GM18909 (cell line): ENCODE measurements at regions not wholly inside any gene's neighbourhood (a gene's known extent, or its start where the extent isn't known, plus 50 kb on each side); places are given as distances from the start of the nearest gene placed in this dataset.
"Not testable (repeated sequence)": the region's sequence is repeated elsewhere in the genome, so short reads cannot be mapped to it uniquely, and the experiment has no call there.

Source experiments
- ATAC-seq: cut with Tn5 transposase; IDR thresholded peaks from one replicate; pipeline ENCODE4 v1.9.1; 2021; ENCODE audit warnings: mild to moderate bottlenecking; ENCODE audit not compliant: unreplicated experiment, poor library complexity

GRCh38 chr6:146972546-146972945, 231.7 kb upstream of the STXBP5 start:
- no peak for ATAC-seq

DNA sequence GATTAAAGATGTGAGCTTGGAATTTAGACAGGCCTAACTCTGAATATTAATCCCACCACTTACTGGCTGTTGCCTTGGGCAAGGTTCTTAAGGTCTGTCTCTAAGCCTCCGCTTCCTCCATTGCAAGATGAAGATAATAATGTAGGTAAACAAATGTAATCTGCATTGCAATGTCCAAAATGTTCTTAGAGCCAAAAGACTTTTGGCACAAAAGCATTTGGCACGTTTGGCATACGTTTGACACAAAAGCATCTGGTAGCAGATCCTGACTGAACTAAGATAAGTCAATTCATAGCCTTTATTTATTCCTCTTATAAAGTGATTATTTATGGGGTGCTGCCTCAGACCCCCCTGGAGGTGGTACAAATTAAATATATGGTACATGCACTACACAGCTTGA, 229.9 kb upstream of the STXBP5 start:
- ATAC-seq, result no peak

DNA sequence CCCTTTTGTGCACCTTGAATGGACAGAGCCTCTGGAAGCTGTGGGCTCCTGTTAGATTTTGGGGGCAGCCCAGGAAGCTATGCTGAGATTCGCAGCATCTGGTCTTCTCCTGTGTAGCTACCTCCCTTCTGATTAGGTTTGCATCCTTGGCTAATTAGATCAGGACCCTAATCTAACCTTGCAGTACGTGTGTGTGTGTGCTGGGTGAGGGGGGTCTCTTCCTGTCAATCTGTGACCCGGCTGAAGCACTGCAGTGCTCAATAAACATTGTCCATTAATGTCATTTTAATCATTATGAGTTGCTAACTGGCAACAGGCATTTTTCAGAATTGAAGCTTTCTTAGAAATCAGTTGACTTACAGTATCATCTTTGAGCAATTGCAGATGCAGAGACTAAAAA, 229.1 kb upstream of the STXBP5 start:
- ATAC-seq, result no peak

- ATAC-seq, result no peak
Observed at GRCh38 chr6:146980900-146981329, 223.3 kb upstream of the STXBP5 start.

DNA sequence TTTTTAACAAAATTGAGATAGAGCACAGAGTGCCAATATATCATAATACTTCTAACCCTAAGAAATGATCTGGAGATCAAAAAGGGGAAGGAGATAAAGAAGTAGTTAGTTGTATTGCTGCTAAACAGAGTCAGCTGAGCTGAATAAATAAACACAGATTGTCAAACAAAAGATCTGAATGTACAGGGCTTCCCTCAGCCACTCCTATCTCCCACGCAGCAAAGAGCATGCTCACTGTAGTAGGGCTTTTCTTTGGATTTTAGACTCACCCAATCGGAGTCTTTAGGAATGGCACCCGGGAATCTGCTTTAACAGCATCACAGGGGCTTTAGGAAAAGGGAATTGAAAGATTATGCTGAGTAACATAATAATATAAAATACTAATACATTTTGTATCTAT, 222.2 kb upstream of the STXBP5 start:
- no peak for ATAC-seq

GRCh38 chr6:146984251-146984924, 219.8 kb upstream of the STXBP5 start:
- ATAC-seq, result no peak

DNA sequence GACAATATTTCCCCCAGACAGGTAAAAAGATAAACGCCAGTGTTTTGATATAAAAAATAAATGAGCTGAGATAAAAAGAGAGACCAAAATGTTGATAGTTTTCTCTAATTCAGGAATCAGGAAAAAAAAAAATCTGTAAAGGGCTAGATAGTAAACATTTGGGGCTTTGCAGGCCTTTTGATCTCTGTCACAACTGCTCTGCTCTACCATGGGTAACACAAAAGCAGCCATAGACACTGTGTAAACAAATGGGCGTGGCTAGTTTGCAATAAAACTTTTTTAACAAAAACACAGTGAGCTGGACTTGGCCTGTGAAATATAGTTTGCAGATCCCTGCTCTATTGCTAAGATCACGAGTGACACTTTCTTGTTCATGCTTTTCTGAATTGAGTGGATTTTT, 219.1 kb upstream of the STXBP5 start:
- ATAC-seq, result no peak

DNA sequence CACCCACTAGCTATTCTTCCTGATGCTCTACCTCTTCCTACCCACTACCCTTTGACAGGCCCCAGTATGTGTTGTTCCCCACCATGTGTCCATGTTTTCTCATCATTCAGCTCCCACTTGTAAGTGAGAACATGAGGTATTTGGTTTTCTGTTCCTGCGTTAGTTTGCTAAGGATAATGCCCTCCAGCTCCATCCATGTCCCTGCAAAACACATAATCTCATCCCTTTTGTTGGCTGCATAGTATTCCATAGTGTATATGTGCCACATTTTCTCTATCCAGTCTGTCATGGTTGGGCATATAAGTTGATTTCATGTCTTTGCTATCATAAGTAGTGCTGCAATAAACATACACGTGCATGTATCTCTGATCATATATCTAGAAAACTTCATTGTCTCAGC, 218.3 kb upstream of the STXBP5 start:
- no peak for ATAC-seq

DNA sequence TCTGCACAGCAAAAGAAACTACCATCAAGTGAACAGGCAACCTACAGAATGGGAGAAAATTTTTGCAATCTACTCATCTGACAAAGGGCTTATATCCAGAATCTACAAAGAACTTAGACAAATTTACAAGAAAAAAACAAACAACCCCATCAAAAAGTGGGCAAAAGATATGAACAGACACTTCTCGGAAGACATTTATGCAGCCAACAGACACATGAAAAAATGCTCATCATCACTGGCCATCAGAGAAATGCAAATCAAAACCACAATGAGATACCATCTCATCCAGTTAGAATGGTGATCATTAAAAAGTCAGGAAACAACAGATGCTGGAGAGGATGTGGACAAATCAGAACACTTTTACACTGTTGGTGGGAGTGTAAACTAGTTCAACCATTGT, 216.3 kb upstream of the STXBP5 start:
- ATAC-seq, result not testable (repeated sequence)

- ATAC-seq, result no peak
Observed at GRCh38 chr6:146989860-146990259, 214.4 kb upstream of the STXBP5 start.

- no peak for ATAC-seq
Observed at GRCh38 chr6:146990284-146990683, 213.9 kb upstream of the STXBP5 start.

GRCh38 chr6:146990821-146991798, 213.1 kb upstream of the STXBP5 start:
- ATAC-seq, result no peak

GRCh38 chr6:146997062-146997461, 207.2 kb upstream of the STXBP5 start:
- no peak for ATAC-seq

DNA sequence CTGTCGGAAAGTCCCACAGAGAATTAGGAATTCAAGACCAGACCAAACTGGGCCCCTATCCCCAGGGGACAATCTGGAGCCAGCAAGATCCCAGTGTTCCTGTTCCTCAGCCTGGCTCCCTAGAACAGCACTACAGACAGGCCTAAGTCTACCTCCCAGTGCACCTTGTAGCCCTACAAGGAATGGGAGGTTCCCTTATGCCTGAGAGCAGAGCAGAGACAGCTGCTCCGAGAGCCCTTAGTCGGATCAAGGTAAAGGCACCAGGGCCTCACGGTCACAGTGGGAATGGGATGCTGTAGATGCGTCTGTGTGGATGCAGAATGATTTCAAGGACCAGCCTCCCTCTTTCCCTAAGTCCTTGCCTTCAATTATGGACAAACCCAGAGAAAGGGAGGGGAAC, 204.5 kb upstream of the STXBP5 start:
- no peak for ATAC-seq

DNA sequence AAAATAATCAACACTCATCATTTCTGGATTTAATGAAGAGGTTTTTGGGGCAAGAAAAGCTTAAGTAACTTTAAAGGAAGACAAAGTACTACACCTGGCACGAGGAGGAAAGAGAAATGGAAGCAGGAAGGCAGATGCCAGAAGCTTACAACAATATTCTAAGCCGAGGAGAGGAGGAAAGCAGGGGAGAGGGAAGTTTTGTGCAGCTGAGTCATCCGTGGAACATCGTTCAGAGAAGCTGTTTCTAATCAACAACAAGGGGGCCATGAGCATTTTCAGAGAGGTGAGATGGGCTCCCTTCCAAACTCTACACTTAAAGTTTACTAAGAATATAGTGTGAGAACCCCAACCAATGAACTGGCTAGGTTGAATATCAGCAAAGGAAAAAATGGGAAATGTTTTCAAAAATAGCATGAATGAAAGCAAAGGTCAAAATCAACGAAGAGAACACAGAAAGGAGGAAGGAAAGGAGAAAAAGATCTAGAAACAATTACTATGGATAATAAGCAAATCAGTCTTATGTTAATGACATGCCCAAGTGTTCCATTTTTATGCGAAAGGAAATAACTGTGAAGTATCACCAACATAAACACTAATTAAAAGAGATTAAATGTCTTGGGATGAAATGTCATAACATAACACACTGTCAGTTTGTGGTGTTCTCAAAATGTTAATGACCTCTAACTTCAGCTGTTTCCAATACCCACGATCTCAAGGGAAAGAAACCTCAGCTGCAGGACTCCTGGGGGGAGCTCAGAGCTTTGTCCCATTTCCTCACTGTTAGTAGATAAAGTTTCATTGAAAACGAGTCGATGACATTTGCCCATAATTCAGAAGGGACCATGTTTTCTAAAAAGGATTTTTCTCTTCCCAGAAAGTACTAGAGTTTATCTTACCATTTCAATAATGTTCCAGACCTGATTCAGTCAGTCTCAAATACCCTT, 203.4 kb upstream of the STXBP5 start:
- no peak for ATAC-seq

- ATAC-seq, result no peak
Observed at GRCh38 chr6:147001621-147002020, 202.6 kb upstream of the STXBP5 start.

DNA sequence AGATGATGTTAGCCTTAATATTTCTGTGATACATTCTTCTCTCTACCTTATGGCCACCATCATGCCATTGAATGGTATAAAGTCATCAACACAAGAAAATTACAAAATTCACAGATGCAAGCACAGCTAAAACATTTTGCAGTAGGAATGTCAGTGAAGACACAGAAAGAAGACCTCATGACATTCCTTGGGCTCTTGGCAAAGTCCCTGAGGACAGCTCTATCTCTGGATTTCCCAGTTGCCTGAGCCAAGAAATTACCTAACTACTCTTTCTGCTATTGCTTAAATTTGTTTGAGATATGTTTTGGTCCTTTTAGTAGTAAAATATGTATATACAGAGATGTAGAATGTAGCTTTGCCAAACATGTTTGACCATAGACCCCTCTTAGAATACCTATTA, 201.0 kb upstream of the STXBP5 start:
- ATAC-seq, result no peak

DNA sequence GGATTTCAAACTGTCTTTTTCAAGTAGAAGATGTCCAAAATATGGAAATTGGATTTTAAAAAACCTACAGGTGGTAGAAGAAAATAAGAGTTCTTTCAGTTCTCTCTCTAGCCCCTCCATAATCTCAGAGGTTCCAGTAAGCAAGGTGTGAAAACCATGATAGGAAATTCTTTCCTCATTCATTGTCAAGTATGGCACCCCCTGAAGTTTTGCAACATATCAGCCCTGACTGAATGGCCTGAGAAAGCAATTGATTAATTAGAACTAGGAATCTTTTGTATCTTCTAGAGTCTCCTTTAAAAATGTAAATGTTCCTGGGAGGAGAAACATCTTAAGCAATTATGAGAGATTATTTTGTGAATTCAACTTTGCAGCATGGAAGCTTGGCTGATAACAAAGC, 198.7 kb upstream of the STXBP5 start:
- no peak for ATAC-seq

DNA sequence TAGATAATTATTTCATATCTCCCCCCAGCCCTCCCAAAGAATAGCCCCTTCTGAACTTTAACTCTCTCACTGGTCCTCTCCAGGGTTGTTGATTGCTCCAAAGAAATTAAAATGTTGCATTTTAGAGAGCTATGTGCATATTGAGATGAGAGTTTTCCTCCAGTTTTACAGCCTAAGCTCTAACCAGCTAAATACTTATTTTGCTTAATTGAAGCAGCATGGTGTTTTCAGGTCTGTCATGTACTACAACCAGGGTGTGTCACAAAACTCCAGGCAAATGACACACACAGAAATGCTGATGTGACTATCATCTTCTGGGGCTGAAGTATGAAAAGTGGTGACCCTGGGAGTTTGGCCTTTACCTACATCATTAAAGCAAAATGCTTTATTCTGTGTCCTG, 196.8 kb upstream of the STXBP5 start:
- no peak for ATAC-seq

- ATAC-seq, result no peak
Observed at GRCh38 chr6:147009358-147009757, 194.9 kb upstream of the STXBP5 start.
